ENCODE measurements at regions not wholly inside any gene's neighbourhood (a gene's known extent, or its start where the extent isn't known, plus 50 kb on each side); places are given as distances from the start of the nearest gene placed in this dataset.

DNA sequence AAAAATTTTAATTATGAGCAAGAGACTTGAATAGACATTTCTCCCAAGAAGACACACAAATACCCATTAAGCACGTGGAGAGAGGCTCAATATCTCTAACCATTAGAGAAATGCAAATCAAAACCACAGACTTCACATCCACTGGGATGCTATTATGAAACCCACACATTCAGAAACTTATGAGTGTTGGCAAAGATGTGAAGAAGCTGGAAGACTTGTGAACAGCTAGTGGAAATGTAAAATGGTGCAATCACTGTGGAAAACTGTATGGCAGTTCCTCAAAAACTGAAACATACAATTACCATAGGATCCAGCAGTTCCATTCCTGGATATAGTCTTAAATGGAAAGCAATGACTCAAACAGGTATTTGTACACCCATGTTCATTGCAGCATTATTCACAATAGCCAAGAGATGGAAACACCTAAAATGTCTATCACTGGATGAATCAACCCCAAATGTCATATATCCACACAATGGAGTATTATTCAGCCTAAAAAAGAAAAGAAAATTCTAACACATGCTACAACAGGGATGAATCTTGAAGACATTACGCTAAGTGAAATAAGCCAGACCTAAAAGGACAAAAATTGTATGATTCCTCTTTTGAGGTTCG is 53.5 kb upstream of the FRMD4A start:
- no peak overlapping the region for H3K9ac ChIP-seq (ENCODE audit: low read depth, low read length, poor library complexity, severe bottlenecking)
- no peaks in the 10 kb centered on the region for H3K9me3 ChIP-seq (ENCODE audit: insufficient read depth, low read depth, low read length)
- no peaks in the 10 kb centered on the region for H4K20me1 ChIP-seq (ENCODE audit: insufficient read depth, low read length, poor library complexity, severe bottlenecking)
- no peaks in the 10 kb centered on the region for H3K27me3 ChIP-seq (ENCODE audit: insufficient read depth, low read length, poor library complexity, severe bottlenecking)
- H3K4me3 ChIP-seq (ENCODE audit: low read length, poor library complexity, severe bottlenecking), result no peak overlapping the region
- H3K36me3 ChIP-seq (ENCODE audit: insufficient read depth, low read length), result no peaks in the 10 kb centered on the region
- no peaks in the 10 kb centered on the region for H3K9me2 ChIP-seq (replicated peaks; ENCODE audit: low read depth, low read length)
- H3K4me1 ChIP-seq (ENCODE audit: insufficient read depth, low read length, poor library complexity, severe bottlenecking), result peaks cover 13% of the 10 kb centered on the region
- no peak overlapping the region for H2AFZ ChIP-seq (ENCODE audit: low read length)
- H3K79me2 ChIP-seq (ENCODE audit: insufficient read depth, low read length), result no peaks in the 10 kb centered on the region
- no peaks in the 10 kb centered on the region for H3F3A ChIP-seq (ENCODE audit: low read depth)
- H3K4me2 ChIP-seq (ENCODE audit: low read depth, low read length, poor library complexity, severe bottlenecking), result no peak overlapping the region
- TF ChIP-seq, protein P1, sequence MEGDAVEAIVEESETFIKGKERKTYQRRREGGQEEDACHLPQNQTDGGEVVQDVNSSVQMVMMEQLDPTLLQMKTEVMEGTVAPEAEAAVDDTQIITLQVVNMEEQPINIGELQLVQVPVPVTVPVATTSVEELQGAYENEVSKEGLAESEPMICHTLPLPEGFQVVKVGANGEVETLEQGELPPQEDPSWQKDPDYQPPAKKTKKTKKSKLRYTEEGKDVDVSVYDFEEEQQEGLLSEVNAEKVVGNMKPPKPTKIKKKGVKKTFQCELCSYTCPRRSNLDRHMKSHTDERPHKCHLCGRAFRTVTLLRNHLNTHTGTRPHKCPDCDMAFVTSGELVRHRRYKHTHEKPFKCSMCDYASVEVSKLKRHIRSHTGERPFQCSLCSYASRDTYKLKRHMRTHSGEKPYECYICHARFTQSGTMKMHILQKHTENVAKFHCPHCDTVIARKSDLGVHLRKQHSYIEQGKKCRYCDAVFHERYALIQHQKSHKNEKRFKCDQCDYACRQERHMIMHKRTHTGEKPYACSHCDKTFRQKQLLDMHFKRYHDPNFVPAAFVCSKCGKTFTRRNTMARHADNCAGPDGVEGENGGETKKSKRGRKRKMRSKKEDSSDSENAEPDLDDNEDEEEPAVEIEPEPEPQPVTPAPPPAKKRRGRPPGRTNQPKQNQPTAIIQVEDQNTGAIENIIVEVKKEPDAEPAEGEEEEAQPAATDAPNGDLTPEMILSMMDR (conservative IDR thresholded peaks at IDR 0.05; ENCODE audit: low read length), result no peak
- TF ChIP-seq EZH2phosphoT487 (IDR thresholded peaks at IDR 0.05; ENCODE audit: borderline replicate concordance), result no peak

DNA sequence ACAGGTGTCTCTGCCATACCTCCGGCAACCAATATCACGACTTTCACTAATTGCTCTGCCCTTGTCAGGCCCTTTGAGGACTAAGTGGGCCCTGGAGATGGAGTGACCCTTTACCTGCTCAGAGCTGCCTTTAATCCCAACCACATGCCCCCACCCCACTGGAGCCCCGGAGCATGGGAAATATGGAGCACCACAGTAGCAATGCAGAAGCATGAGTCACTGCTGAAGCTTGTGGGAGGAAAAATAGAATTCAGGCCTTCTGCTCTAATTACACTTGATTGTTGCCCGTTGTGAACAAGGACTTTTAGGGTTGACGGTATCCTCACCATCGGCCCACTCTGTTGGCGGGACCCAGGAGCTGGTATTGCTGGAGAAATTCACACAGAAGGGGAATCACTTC is 52.5 kb upstream of the FRMD4A start:
- no peak overlapping the region for H3K4me3 ChIP-seq (ENCODE audit: low read length, poor library complexity, severe bottlenecking)
- no peaks in the 10 kb centered on the region for H4K20me1 ChIP-seq (ENCODE audit: insufficient read depth, low read length, poor library complexity, severe bottlenecking)
- no peak for TF ChIP-seq EZH2phosphoT487 (IDR thresholded peaks at IDR 0.05; ENCODE audit: borderline replicate concordance)
- TF ChIP-seq, protein P1 (conservative IDR thresholded peaks at IDR 0.05; ENCODE audit: low read length), result no peak
- no peaks in the 10 kb centered on the region for H3F3A ChIP-seq (ENCODE audit: low read depth)
- no peak overlapping the region for H3K9ac ChIP-seq (ENCODE audit: low read depth, low read length, poor library complexity, severe bottlenecking)
- no peaks in the 10 kb centered on the region for H3K9me2 ChIP-seq (replicated peaks; ENCODE audit: low read depth, low read length)
- no peak overlapping the region for H3K4me2 ChIP-seq (ENCODE audit: low read depth, low read length, poor library complexity, severe bottlenecking)
- H2AFZ ChIP-seq (ENCODE audit: low read length), result no peak overlapping the region
- no peaks in the 10 kb centered on the region for H3K9me3 ChIP-seq (ENCODE audit: insufficient read depth, low read depth, low read length)
- H3K36me3 ChIP-seq (ENCODE audit: insufficient read depth, low read length), result no peaks in the 10 kb centered on the region
- H3K4me1 ChIP-seq (ENCODE audit: insufficient read depth, low read length, poor library complexity, severe bottlenecking), result peaks cover 22% of the 10 kb centered on the region
- no peaks in the 10 kb centered on the region for H3K79me2 ChIP-seq (ENCODE audit: insufficient read depth, low read length)
- no peaks in the 10 kb centered on the region for H3K27me3 ChIP-seq (ENCODE audit: insufficient read depth, low read length, poor library complexity, severe bottlenecking)

DNA sequence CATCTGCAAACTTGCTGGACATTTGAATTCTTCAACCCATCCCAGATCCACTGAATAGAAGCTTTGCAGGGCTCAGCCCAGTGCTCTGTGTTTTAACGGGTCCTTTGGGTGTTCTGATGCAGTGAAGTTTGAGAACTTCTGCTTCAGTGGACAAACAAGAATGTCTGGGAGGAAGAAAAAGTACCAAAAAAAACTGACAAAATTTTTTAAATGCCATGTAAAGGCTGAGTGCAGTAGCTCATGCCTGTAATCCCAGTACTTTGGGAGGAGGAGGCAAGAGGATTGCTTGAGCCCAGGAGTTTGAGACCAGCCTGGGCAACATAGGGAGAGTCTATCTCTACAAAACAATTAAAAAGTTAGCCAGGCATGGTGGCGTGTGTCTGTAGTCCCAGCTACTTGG is 51.8 kb upstream of the FRMD4A start:
- Histone ChIP-seq H3K4me1 (ENCODE audit: insufficient read depth, low read length, poor library complexity, severe bottlenecking) (peaks cover 29% of the 10 kb centered on the region), H3K9ac (ENCODE audit: low read depth, low read length, poor library complexity, severe bottlenecking) (no peak overlapping the region), H3K9me2 (replicated peaks; ENCODE audit: low read depth, low read length) (no peaks in the 10 kb centered on the region), H2AFZ (ENCODE audit: low read length) (no peak overlapping the region), H3K36me3 (ENCODE audit: insufficient read depth, low read length) (no peaks in the 10 kb centered on the region), H3K79me2 (ENCODE audit: insufficient read depth, low read length) (no peaks in the 10 kb centered on the region), H3K9me3 (ENCODE audit: insufficient read depth, low read depth, low read length) (no peaks in the 10 kb centered on the region), H3K27me3 (ENCODE audit: insufficient read depth, low read length, poor library complexity, severe bottlenecking) (no peaks in the 10 kb centered on the region), H4K20me1 (ENCODE audit: insufficient read depth, low read length, poor library complexity, severe bottlenecking) (no peaks in the 10 kb centered on the region), H3K4me3 (ENCODE audit: low read length, poor library complexity, severe bottlenecking) (no peak overlapping the region), H3F3A (ENCODE audit: low read depth) (no peaks in the 10 kb centered on the region), H3K4me2 (ENCODE audit: low read depth, low read length, poor library complexity, severe bottlenecking) (no peak overlapping the region)
- TF ChIP-seq, protein P1 (conservative IDR thresholded peaks at IDR 0.05; ENCODE audit: low read length), result no peak
- TF ChIP-seq EZH2phosphoT487 (IDR thresholded peaks at IDR 0.05; ENCODE audit: borderline replicate concordance), result no peak

All from Loucy (cell line).